ENCODE measurements at regions not wholly inside any gene's neighbourhood (a gene's known extent, or its start where the extent isn't known, plus 50 kb on each side); places are given as distances from the start of the nearest gene placed in this dataset.

GRCh38 chr13:63285426-63285825 lies 1869.8 kb upstream of the PCDH20 start:
- no peak overlapping the region for H4K5ac ChIP-seq (ENCODE audit: insufficient read length, low read depth, low read length)
- no peaks in the 10 kb centered on the region for H3K27me3 Mint-ChIP-seq (ENCODE audit: low read depth)
- peaks cover 0 to 10% of the 10 kb centered on the region in 2 experiments; a peak in 2 of 5 replicates for H3K9me3 Mint-ChIP-seq
- no peaks in the 10 kb centered on the region for H3K79me1 ChIP-seq (ENCODE audit: insufficient read depth, low read depth, low read length, poor library complexity, severe bottlenecking)
- no peak overlapping the region for H3K27ac ChIP-seq (ENCODE audit: insufficient read length, low read depth, low read length)
- no peaks in the 10 kb centered on the region; a peak in 1 of 7 replicates for H3K36me3 Mint-ChIP-seq (ENCODE audit: insufficient read depth in 1 of 3, low read depth in 3 of 3)
- no peaks in the 10 kb centered on the region for H4K20me1 ChIP-seq (ENCODE audit: control insufficient read depth, insufficient read depth, insufficient read length)
- no peak overlapping the region for H2BK12ac ChIP-seq (ENCODE audit: insufficient read length, low read depth, low read length)
- no peak overlapping the region for H3K4ac ChIP-seq (ENCODE audit: low read depth, low read length)
- H3K14ac ChIP-seq (ENCODE audit: insufficient read depth, low read length): no peak overlapping the region
- H2BK120ac ChIP-seq (ENCODE audit: low read depth, low read length, poor library complexity, severe bottlenecking): no peak overlapping the region
- no peak overlapping the region for H2BK5ac ChIP-seq (ENCODE audit: insufficient read length, low read length)
- H3K23ac ChIP-seq (ENCODE audit: insufficient read length, low read depth, low read length): no peak overlapping the region
- no peak overlapping the region for H3K4me2 ChIP-seq (ENCODE audit: insufficient read depth, insufficient read length, low read length)
- no peak overlapping the region for H2AK5ac ChIP-seq (ENCODE audit: insufficient read length, low read length)
- no peak overlapping the region for H3K18ac ChIP-seq (ENCODE audit: insufficient read length, low read depth, low read length)
- no peak overlapping the region for H3T11ph ChIP-seq (ENCODE audit: low read length)
- H4K91ac ChIP-seq (ENCODE audit: insufficient read length, low read depth, low read length): no peak overlapping the region
- H3K79me2 ChIP-seq (ENCODE audit: insufficient read depth, low read length): no peaks in the 10 kb centered on the region
- H2AFZ ChIP-seq (ENCODE audit: low read length): no peak overlapping the region
- TF ChIP-seq CTCF (conservative IDR thresholded peaks at IDR 0.05): no peak
- no peaks in the 10 kb centered on the region for H3K23me2 ChIP-seq (ENCODE audit: insufficient read length, low read depth, low read length, poor library complexity, severe bottlenecking)
- H3K27me3 ChIP-seq (ENCODE audit: insufficient read depth, low read length): no peaks in the 10 kb centered on the region
- H3K4me1 Mint-ChIP-seq: no peaks in the 10 kb centered on the region
- no peaks in the 10 kb centered on the region for H3K9me3 ChIP-seq (ENCODE audit: control insufficient read depth, low read depth, low read length)
- no peak overlapping the region for H2BK15ac ChIP-seq (ENCODE audit: low read depth, low read length)
- no peak overlapping the region for H2BK20ac ChIP-seq (ENCODE audit: low read depth, low read length, poor library complexity, severe bottlenecking)
- no peak for DNase-seq
- H3K4me3 Mint-ChIP-seq: no peak overlapping the region
- WGBS (ENCODE audit: extremely low coverage, insufficient read length, low lambda C conversion rate): no CpG with 5 or more reads among the region's 1 CpG
- no peak overlapping the region for H4K8ac ChIP-seq (replicated peaks; ENCODE audit: insufficient read length, low read depth, low read length)
- H3K4me1 ChIP-seq (ENCODE audit: insufficient read depth, low read length): no peaks in the 10 kb centered on the region
- no peak overlapping the region for H3K56ac ChIP-seq (ENCODE audit: insufficient read length, low read depth, low read length)
- no peak overlapping the region for H3K9ac ChIP-seq (ENCODE audit: extremely low read depth, insufficient read length, low read length)
- H3K27ac Mint-ChIP-seq: no peak overlapping the region
